H1 (cell line): ENCODE measurements at regions not wholly inside any gene's neighbourhood (a gene's known extent, or its start where the extent isn't known, plus 50 kb on each side); places are given as distances from the start of the nearest gene placed in this dataset.

Source experiments
- CTCF ChIA-PET: fragments of 300-600 bp; sonication (Branson Sonifier 250); formaldehyde crosslinking; loops from one replicate; lab custom pipeline; 2021; ENCODE audit not compliant: partially characterized antibody; lab: Charles Lee
- POLR2A ChIA-PET: fragments of 300-600 bp; sonication (Branson Sonifier 250); formaldehyde crosslinking; loops from one replicate; lab custom pipeline; 2021; ENCODE audit warnings: inconsistent platforms; ENCODE audit not compliant: partially characterized antibody; lab: Charles Lee
- DNase-seq, 2 experiments: peaks; one replicate each; pipeline versions ENCODE4 v3.0.0 to v3.0.0-alpha.2; 2010 to 2022; ENCODE audit warnings: low spot score in 2 of 2, low read depth in 1 of 2, mixed read lengths in 1 of 2
- FAIRE-seq: peaks from 2 replicates; lab custom pipeline; 2011; peaks lifted over from hg19 to GRCh38; lab: Jason Lieb, UNC
- H2AFZ ChIP-seq: 2 replicates; pipeline ENCODE4 v1.8.1; 2012; ENCODE audit warnings: low read length, inconsistent platforms
- H2AK5ac ChIP-seq: 2 replicates; pipeline ENCODE4 v1.6.1; 2013; ENCODE audit warnings: low read depth, low read length
- H2BK120ac ChIP-seq: replicated peaks from 2 replicates; pipeline ENCODE3; 2013; ENCODE audit warnings: low read depth, low read length, inconsistent platforms
- H2BK12ac ChIP-seq: 2 replicates; pipeline ENCODE4 v1.6.1; 2013; ENCODE audit warnings: low read depth, low read length
- H2BK15ac ChIP-seq: 2 replicates; pipeline ENCODE4 v1.6.1; 2013; ENCODE audit warnings: low read length
- H2BK20ac ChIP-seq: 2 replicates; pipeline ENCODE4 v1.6.1; 2013; ENCODE audit warnings: low read length
- H2BK5ac ChIP-seq: 2 replicates; pipeline ENCODE4 v1.6.1; 2013; ENCODE audit warnings: low read depth, low read length
- H3K14ac ChIP-seq: 2 replicates; pipeline ENCODE4 v1.6.1; 2013; ENCODE audit warnings: inconsistent platforms; ENCODE audit not compliant: insufficient read length
- H3K18ac ChIP-seq: 2 replicates; pipeline ENCODE4 v1.6.1; 2013; ENCODE audit warnings: low read length; ENCODE audit errors: extremely low read depth
- H3K23ac ChIP-seq: 2 replicates; pipeline ENCODE4 v1.6.1; 2013; ENCODE audit warnings: inconsistent platforms; ENCODE audit not compliant: insufficient read length
- H3K23me2 ChIP-seq: 2 replicates; pipeline ENCODE4 v1.6.1; 2013; ENCODE audit warnings: low read depth, low read length
- H3K27ac ChIP-seq: 2 replicates; pipeline ENCODE4 v1.6.1; 2011; ENCODE audit warnings: low read depth, low read length, inconsistent platforms
- H3K27me3 ChIP-seq, 4 experiments: replicated peaks in 1 of 4; 1 replicate in 1 of 4; 2 replicates in 3 of 4; pipeline versions ENCODE4 v1.6.1 to v1.8.1; 2011 to 2013; ENCODE audit warnings: low read length in 3 of 4, mild to moderate bottlenecking in 3 of 4, inconsistent platforms in 2 of 4, mixed read lengths in 2 of 4, moderate library complexity in 1 of 4; ENCODE audit not compliant: control insufficient read depth in 3 of 4, insufficient read depth in 3 of 4; ENCODE audit errors: extremely low read depth in 1 of 4
- H3K36me3 ChIP-seq, 4 experiments: 2 replicates each; pipeline versions ENCODE4 v1.6.1 to v1.8.1; 2011 to 2013; ENCODE audit warnings: mild to moderate bottlenecking in 4 of 4, low read length in 3 of 4, moderate library complexity in 2 of 4, control low read depth in 1 of 4, inconsistent platforms in 1 of 4; ENCODE audit not compliant: insufficient read depth in 4 of 4, control insufficient read depth in 2 of 4
- H3K4ac ChIP-seq: replicated peaks from 2 replicates; pipeline ENCODE3; 2013; ENCODE audit warnings: low read length, low read depth, mixed read lengths, inconsistent platforms; ENCODE audit not compliant: insufficient read length
- H3K4me1 ChIP-seq, 4 experiments: replicated peaks in 1 of 4; 1 replicate in 1 of 4; 2 replicates in 3 of 4; pipeline versions ENCODE4 v1.6.1 to v1.8.1; 2011 to 2013; ENCODE audit warnings: low read length in 3 of 4, inconsistent platforms in 2 of 4, mixed read lengths in 1 of 4; ENCODE audit not compliant: insufficient read depth in 4 of 4, control insufficient read depth in 3 of 4
- H3K4me2 ChIP-seq, 2 experiments: 2 replicates each; pipeline versions ENCODE4 v1.6.1 to v1.8.1; 2011 to 2013; ENCODE audit warnings: low read depth in 2 of 2, low read length in 2 of 2, control low read depth in 1 of 2, inconsistent platforms in 1 of 2, mild to moderate bottlenecking in 1 of 2; ENCODE audit not compliant: insufficient read depth in 1 of 2
- H3K4me3 ChIP-seq, 4 experiments: fragments of 200-600, 300-600 bp in 1 of 4; sonication (generic), shearing (Covaris generic), sonication (Bioruptor Twin) in 1 of 4; 2 replicates each; pipeline versions ENCODE4 v1.5.1 to v1.8.1; 2011 to 2016; ENCODE audit warnings: low read length in 4 of 4, low read depth in 3 of 4, control low read depth in 2 of 4, inconsistent platforms in 2 of 4, mild to moderate bottlenecking in 2 of 4, mixed read lengths in 1 of 4, moderate library complexity in 1 of 4; ENCODE audit not compliant: insufficient read depth in 2 of 4; ENCODE audit errors: extremely low read depth in 1 of 4
- H3K56ac ChIP-seq: replicated peaks from 2 replicates; pipeline ENCODE3; 2013; ENCODE audit warnings: low read depth, mild to moderate bottlenecking, mixed read lengths, low read length, inconsistent platforms; ENCODE audit not compliant: insufficient read length
- H3K79me1 ChIP-seq: 2 replicates; pipeline ENCODE4 v1.6.1; 2013; ENCODE audit warnings: low read depth, low read length, control low read depth
- H3K79me2 ChIP-seq, 2 experiments: 2 replicates each; pipeline versions ENCODE4 v1.6.1 to v1.8.1; 2012 to 2013; ENCODE audit warnings: low read length in 2 of 2, mild to moderate bottlenecking in 2 of 2, inconsistent platforms in 1 of 2; ENCODE audit not compliant: insufficient read depth in 2 of 2, control insufficient read depth in 1 of 2
- H3K9ac ChIP-seq, 4 experiments: replicated peaks in 1 of 4; 1 replicate in 1 of 4; 2 replicates in 3 of 4; pipeline versions ENCODE4 v1.6.1 to v1.8.1; 2011 to 2013; ENCODE audit warnings: low read depth in 3 of 4, low read length in 3 of 4, control low read depth in 2 of 4, mild to moderate bottlenecking in 2 of 4, moderate library complexity in 2 of 4, inconsistent platforms in 1 of 4; ENCODE audit errors: extremely low read depth in 1 of 4
- H3K9me3 ChIP-seq, 2 experiments: 2 replicates each; pipeline versions ENCODE4 v1.6.1 to v1.8.1; 2012 to 2013; ENCODE audit warnings: mild to moderate bottlenecking in 2 of 2, moderate library complexity in 2 of 2, control low read depth in 1 of 2, inconsistent platforms in 1 of 2, low read depth in 1 of 2, low read length in 1 of 2, mixed read lengths in 1 of 2; ENCODE audit not compliant: insufficient read depth in 2 of 2
- H4K20me1 ChIP-seq, 2 experiments: replicated peaks in 1 of 2; 2 replicates each; pipeline versions ENCODE3 to v1.8.1; 2011 to 2013; ENCODE audit warnings: inconsistent platforms in 2 of 2, low read length in 2 of 2, mild to moderate bottlenecking in 1 of 2; ENCODE audit not compliant: insufficient read depth in 2 of 2, control insufficient read depth in 1 of 2
- H4K5ac ChIP-seq: 2 replicates; pipeline ENCODE4 v1.6.1; 2013; ENCODE audit warnings: low read length, low read depth, mixed read lengths, inconsistent platforms; ENCODE audit not compliant: insufficient read length
- H4K8ac ChIP-seq: 2 replicates; pipeline ENCODE4 v1.8.0; 2013; ENCODE audit warnings: mild to moderate bottlenecking, moderate library complexity, low read length, inconsistent platforms; ENCODE audit not compliant: insufficient read depth; ENCODE audit errors: extremely low read depth
- H4K91ac ChIP-seq: replicated peaks from 2 replicates; pipeline ENCODE3; 2013; ENCODE audit warnings: low read length, mixed read lengths, inconsistent platforms; ENCODE audit not compliant: insufficient read length
- ASH2L ChIP-seq: fragments of 200-600, 300-600 bp; sonication (generic); IDR thresholded peaks from one replicate; pipeline ENCODE4 v1.7.1; 2017; ENCODE audit warnings: low read length
- POLR2A ChIP-seq, 2 experiments: IDR thresholded peaks; 1 replicate in 1 of 2; 2 replicates in 1 of 2; pipeline ENCODE4 v1.6.1; 2011; ENCODE audit warnings: low read depth in 2 of 2, low read length in 2 of 2, mild to moderate bottlenecking in 2 of 2; ENCODE audit errors: control extremely low read depth in 1 of 2
- TBP ChIP-seq: IDR thresholded peaks from 2 replicates; pipeline ENCODE4 v1.6.1; 2011; ENCODE audit warnings: low read depth, low read length, improper control_type of control experiment
- WGBS, 2 experiments: shearing (Covaris generic) in 1 of 2; methylation state at CpG; one replicate each; pipeline versions ENCODE4 v1.1.6 to v1.1.7; 2013 to 2015; ENCODE audit warnings: low lambda C conversion rate in 2 of 2, mixed read lengths in 2 of 2, inconsistent platforms in 1 of 2, low coverage in 1 of 2, missing lambda C conversion rate in 1 of 2; ENCODE audit not compliant: insufficient replicate concordance in 2 of 2, insufficient coverage in 1 of 2, insufficient read length in 1 of 2; ENCODE audit errors: extremely low coverage in 1 of 2, missing lambda C conversion rate in 1 of 2; 5-methylcytosine and 5-hydroxymethylcytosine counted together
- TF ChIP-seq, protein P1 (sequence below), 3 experiments: IDR thresholded peaks; 1 replicate in 2 of 3; 2 replicates in 1 of 3; pipeline versions ENCODE4 v1.5.1 to v1.6.1; 2011; ENCODE audit warnings: low read length in 3 of 3, mild to moderate bottlenecking in 3 of 3, inconsistent platforms in 2 of 3, low read depth in 1 of 3, moderate library complexity in 1 of 3; ENCODE audit not compliant: insufficient read depth in 1 of 3; ENCODE audit errors: control extremely low read depth in 1 of 3

DNA sequence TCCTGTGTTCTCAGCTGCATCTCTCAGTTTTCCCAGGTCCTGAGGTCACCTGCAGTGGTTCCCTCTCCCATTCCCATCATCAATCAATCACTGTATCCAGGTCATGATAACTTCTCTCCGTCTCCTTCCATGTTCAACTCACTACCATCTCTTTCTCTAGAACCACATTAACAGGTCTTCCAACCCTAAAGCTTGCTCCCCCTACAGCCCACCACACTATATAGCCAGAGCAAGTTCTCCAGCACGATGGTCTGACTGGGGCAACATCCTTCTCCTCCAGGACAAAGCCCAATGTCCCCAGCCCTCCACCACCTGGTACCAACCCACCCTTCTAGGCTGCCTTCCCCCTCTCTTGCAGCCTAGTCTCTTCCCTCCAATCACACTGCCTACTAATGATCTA, 241.6 kb downstream of the CDK5RAP2 start:
- Histone ChIP-seq H3K18ac (no peak overlapping the region), H3K9me3 (no peaks in the 10 kb centered on the region), H3K27me3 (no peaks in the 10 kb centered on the region), H4K5ac (no peak overlapping the region), H3K9ac (no peak overlapping the region), H3K23ac (no peak overlapping the region), H3K79me1 (no peaks in the 10 kb centered on the region)
- POLR2A ChIA-PET = no interaction called here
- WGBS, 2 experiments = 100% methylated on average over 2 of the region's 2 CpGs; no CpG with 5 or more reads in 1 of the 2 experiments
- no peak for TF ChIP-seq TBP
- TF ChIP-seq, protein P1, sequence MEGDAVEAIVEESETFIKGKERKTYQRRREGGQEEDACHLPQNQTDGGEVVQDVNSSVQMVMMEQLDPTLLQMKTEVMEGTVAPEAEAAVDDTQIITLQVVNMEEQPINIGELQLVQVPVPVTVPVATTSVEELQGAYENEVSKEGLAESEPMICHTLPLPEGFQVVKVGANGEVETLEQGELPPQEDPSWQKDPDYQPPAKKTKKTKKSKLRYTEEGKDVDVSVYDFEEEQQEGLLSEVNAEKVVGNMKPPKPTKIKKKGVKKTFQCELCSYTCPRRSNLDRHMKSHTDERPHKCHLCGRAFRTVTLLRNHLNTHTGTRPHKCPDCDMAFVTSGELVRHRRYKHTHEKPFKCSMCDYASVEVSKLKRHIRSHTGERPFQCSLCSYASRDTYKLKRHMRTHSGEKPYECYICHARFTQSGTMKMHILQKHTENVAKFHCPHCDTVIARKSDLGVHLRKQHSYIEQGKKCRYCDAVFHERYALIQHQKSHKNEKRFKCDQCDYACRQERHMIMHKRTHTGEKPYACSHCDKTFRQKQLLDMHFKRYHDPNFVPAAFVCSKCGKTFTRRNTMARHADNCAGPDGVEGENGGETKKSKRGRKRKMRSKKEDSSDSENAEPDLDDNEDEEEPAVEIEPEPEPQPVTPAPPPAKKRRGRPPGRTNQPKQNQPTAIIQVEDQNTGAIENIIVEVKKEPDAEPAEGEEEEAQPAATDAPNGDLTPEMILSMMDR (IDR thresholded peaks at IDR 0.05; ENCODE audit: control extremely low read depth in 1 of 3, insufficient read depth in 1 of 3, low read depth in 1 of 3, low read length in 3 of 3) = peak in 1 of 3 experiments; percentile 34; a peak in 1 of 4 replicates
- TF ChIP-seq POLR2A (IDR thresholded peaks at IDR 0.05; ENCODE audit: control extremely low read depth in 1 of 2, low read depth in 2 of 2, low read length in 2 of 2) = no peak
- TF ChIP-seq ASH2L = no peak
- TF ChIP-seq, all 59 proteins: peak for 1
- Histone ChIP-seq H4K91ac (no peak overlapping the region), H3K4me1 (no peaks in the 10 kb centered on the region), H2BK20ac (no peak overlapping the region), H3K56ac (no peak overlapping the region), H2BK120ac (no peak overlapping the region), H3K4ac (no peak overlapping the region), H3K79me2 (no peaks in the 10 kb centered on the region), H2BK15ac (no peak overlapping the region), H2AFZ (no peak overlapping the region), H3K36me3 (no peaks in the 10 kb centered on the region), H3K23me2 (no peaks in the 10 kb centered on the region), H2BK5ac (no peak overlapping the region), H2AK5ac (no peak overlapping the region), H3K14ac (no peak overlapping the region), H3K4me3 (no peak overlapping the region), H4K8ac (no peak overlapping the region), H2BK12ac (no peak overlapping the region), H3K4me2 (no peak overlapping the region), H3K27ac (no peak overlapping the region), H4K20me1 (no peaks in the 10 kb centered on the region)
- DNase-seq = peak in 1 of 2 experiments; percentile 14
- FAIRE-seq = no peak
- CTCF ChIA-PET = interaction anchor here (0.6 to 6.3 kb wide), 6 partner anchors 11 to 1857 kb away, joined by 3 to 39 read pairs (median 4); no protein-coding TSS in a partner anchor
